ENCODE measurements at regions not wholly inside any gene's neighbourhood (a gene's known extent, or its start where the extent isn't known, plus 50 kb on each side); places are given as distances from the start of the nearest gene placed in this dataset.
"Not testable (repeated sequence)": the region's sequence is repeated elsewhere in the genome, so short reads cannot be mapped to it uniquely, and the experiment has no call there.

DNA sequence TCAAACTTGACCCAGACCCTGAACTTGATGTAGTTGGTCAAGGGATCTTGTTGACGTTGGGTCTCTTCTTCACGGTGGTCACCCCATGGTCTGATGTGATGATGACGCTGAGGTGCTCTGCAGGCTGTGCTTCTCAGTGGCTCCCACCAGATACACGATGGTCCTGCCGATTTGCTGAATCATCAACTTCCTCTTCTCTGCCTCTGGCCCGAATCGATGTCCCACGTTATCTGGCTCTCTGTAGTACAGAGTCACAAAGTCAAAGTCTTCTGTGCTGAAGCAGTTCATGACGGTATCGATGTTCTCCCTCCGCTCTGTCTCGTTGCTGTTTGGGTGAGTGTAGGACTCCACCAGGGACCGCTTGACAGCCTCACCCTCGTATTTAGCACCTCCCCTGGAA, 58.5 kb upstream of the ZNF195 start:
- TF ChIP-seq, protein P1, sequence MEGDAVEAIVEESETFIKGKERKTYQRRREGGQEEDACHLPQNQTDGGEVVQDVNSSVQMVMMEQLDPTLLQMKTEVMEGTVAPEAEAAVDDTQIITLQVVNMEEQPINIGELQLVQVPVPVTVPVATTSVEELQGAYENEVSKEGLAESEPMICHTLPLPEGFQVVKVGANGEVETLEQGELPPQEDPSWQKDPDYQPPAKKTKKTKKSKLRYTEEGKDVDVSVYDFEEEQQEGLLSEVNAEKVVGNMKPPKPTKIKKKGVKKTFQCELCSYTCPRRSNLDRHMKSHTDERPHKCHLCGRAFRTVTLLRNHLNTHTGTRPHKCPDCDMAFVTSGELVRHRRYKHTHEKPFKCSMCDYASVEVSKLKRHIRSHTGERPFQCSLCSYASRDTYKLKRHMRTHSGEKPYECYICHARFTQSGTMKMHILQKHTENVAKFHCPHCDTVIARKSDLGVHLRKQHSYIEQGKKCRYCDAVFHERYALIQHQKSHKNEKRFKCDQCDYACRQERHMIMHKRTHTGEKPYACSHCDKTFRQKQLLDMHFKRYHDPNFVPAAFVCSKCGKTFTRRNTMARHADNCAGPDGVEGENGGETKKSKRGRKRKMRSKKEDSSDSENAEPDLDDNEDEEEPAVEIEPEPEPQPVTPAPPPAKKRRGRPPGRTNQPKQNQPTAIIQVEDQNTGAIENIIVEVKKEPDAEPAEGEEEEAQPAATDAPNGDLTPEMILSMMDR (IDR thresholded peaks at IDR 0.05; ENCODE audit: control extremely low read depth in 1 of 3, insufficient read depth in 1 of 3, low read depth in 1 of 3, low read length in 3 of 3): not testable (repeated sequence)
- not testable (repeated sequence) for TF ChIP-seq KDM5A (IDR thresholded peaks at IDR 0.05; ENCODE audit: low read length); EZH2 (IDR thresholded peaks at IDR 0.05; ENCODE audit: low read depth, low read length, severe bottlenecking); EP300 (IDR thresholded peaks at IDR 0.05; ENCODE audit: borderline replicate concordance in 1 of 2, low read depth in 2 of 2, low read length in 2 of 2); TAF1 (IDR thresholded peaks at IDR 0.05; ENCODE audit: low read depth, low read length); JUN (IDR thresholded peaks at IDR 0.05; ENCODE audit: low read depth, low read length); POLR2A (IDR thresholded peaks at IDR 0.05; ENCODE audit: control extremely low read depth in 1 of 2, low read depth in 2 of 2, low read length in 2 of 2)

Data from H1 (cell line).